HUES64 (cell line): ENCODE measurements at regions not wholly inside any gene's neighbourhood (a gene's known extent, or its start where the extent isn't known, plus 50 kb on each side); places are given as distances from the start of the nearest gene placed in this dataset.

Source experiments
- H3K27ac ChIP-seq: 2 replicates; pipeline ENCODE4 v1.7.0; 2013; ENCODE audit warnings: low read depth, low read length, inconsistent platforms
- H3K27me3 ChIP-seq: 2 replicates; pipeline ENCODE4 v1.6.1; 2013; ENCODE audit warnings: mild to moderate bottlenecking, low read length; ENCODE audit not compliant: insufficient read depth
- H3K36me3 ChIP-seq: 2 replicates; pipeline ENCODE4 v1.6.1; 2013; ENCODE audit warnings: mild to moderate bottlenecking, low read length; ENCODE audit not compliant: insufficient read depth
- H3K4me1 ChIP-seq: 2 replicates; pipeline ENCODE4 v1.6.1; 2013; ENCODE audit warnings: mild to moderate bottlenecking, low read length, moderate library complexity; ENCODE audit not compliant: insufficient read depth
- H3K4me3 ChIP-seq: 2 replicates; pipeline ENCODE4 v1.5.1; 2013; ENCODE audit warnings: mild to moderate bottlenecking, low read length, moderate library complexity
- H3K9ac ChIP-seq: 2 replicates; pipeline ENCODE4 v1.6.1; 2013; ENCODE audit warnings: mild to moderate bottlenecking, low read depth, low read length
- H3K9me3 ChIP-seq: 2 replicates; pipeline ENCODE4 v1.6.1; 2013; ENCODE audit warnings: low read depth, low read length; ENCODE audit not compliant: insufficient read depth
- WGBS: fragments of 150-250, 120-280 bp; methylation state at CpG from one replicate; pipeline ENCODE4 v1.1.7; 2013; ENCODE audit warnings: missing lambda C conversion rate; 5-methylcytosine and 5-hydroxymethylcytosine counted together

DNA sequence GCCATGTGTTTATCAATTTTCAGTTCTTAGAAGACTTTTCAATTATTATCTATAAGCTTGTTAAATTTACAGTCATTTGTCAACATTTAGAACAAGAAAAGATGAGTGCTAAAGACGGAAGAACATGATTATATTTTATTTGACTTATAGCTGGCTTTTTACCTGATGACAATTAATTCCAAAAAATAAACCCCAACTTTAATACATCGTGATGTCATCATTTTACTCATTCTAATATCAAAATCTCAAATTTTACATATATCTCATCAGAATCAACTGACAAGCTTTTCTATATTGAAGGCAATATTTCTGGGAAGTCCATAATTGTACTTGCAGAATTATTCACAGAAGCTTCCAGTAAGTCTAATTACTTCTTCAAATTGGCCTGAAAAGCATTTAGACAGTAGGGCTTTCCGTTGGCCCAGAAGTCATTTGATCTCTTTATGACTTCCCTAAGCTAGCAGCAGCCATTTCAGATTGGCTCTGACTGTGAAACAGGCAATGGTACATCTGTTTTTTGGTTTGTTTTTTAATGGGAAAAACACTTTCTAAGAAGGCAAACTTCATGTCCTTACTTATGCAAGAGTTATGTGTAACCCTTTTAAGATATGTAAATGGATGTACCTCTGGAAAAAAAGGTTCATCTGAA, 234.7 kb upstream of the PLSCR5 start:
- Histone ChIP-seq H3K4me3 (no peak overlapping the region), H3K27me3 (no peaks in the 10 kb centered on the region), H3K9ac (no peak overlapping the region), H3K27ac (no peak overlapping the region), H3K36me3 (no peaks in the 10 kb centered on the region), H3K9me3 (no peaks in the 10 kb centered on the region), H3K4me1 (no peaks in the 10 kb centered on the region)
- WGBS, result 80% methylated on average over 2 of the region's 3 CpGs

GRCh38 chr3:146838221-146838620, 233.1 kb upstream of the PLSCR5 start:
- no peaks in the 10 kb centered on the region for H3K4me1 ChIP-seq
- WGBS, result 96% methylated on average over 3 of the region's 3 CpGs
- no peaks in the 10 kb centered on the region for H3K9me3 ChIP-seq
- H3K36me3 ChIP-seq, result no peaks in the 10 kb centered on the region
- H3K9ac ChIP-seq, result no peak overlapping the region
- H3K4me3 ChIP-seq, result no peak overlapping the region
- H3K27ac ChIP-seq, result no peak overlapping the region
- H3K27me3 ChIP-seq, result no peaks in the 10 kb centered on the region

DNA sequence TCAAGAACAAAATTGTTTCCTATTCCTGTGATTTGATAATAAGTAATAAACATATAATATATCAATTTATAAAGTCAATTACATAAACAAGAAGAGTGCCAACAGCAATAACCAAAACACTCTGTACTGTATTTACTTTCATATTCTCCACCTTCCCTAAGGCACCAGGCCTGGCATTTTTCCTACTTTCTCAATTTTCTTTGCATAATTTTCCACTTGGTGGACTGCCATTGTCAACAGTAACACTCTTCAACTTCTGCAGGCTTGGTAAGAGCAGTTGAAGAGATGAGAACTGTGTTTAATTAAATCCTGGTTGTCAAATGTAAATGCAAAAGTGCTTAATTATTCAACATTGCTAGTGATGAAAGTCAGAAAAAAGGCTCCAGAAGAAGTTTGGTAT, 229.8 kb upstream of the PLSCR5 start:
- H3K27me3 ChIP-seq, result no peaks in the 10 kb centered on the region
- H3K27ac ChIP-seq, result no peak overlapping the region
- no peaks in the 10 kb centered on the region for H3K9me3 ChIP-seq
- no peak overlapping the region for H3K9ac ChIP-seq
- no peak overlapping the region for H3K4me3 ChIP-seq
- H3K36me3 ChIP-seq, result no peaks in the 10 kb centered on the region
- H3K4me1 ChIP-seq, result no peaks in the 10 kb centered on the region

- H3K4me3 ChIP-seq, result no peak overlapping the region
- H3K9ac ChIP-seq, result no peak overlapping the region
- H3K9me3 ChIP-seq, result no peaks in the 10 kb centered on the region
- H3K27me3 ChIP-seq, result no peaks in the 10 kb centered on the region
- no peaks in the 10 kb centered on the region for H3K4me1 ChIP-seq
- 87% methylated on average over 5 of the region's 5 CpGs for WGBS
- H3K27ac ChIP-seq, result no peak overlapping the region
- H3K36me3 ChIP-seq, result no peaks in the 10 kb centered on the region
Measured at GRCh38 chr3:146832857-146833458, 227.8 kb upstream of the PLSCR5 start.

DNA sequence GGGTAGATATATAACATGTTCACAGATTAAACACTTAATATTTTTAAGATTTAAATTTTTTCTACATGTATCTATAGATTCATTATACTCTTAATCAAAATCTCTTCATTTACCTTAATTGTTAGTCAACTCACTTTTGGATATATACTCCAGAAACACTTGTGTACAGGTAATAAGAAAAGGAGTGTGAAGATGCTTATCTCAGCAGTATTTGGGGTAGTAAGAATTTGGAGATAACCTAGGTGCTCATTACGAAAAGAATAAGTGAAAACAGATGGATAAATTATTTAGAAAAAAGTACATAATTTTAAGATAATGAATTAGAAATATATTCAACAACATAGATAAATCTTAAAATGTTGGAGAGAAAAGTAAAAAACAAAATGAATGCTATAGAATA, 226.5 kb upstream of the PLSCR5 start:
- no peak overlapping the region for H3K4me3 ChIP-seq
- no peaks in the 10 kb centered on the region for H3K4me1 ChIP-seq
- no peaks in the 10 kb centered on the region for H3K9me3 ChIP-seq
- no peak overlapping the region for H3K27ac ChIP-seq
- no peak overlapping the region for H3K9ac ChIP-seq
- no peaks in the 10 kb centered on the region for H3K27me3 ChIP-seq
- 89% methylated on average over 1 of the region's 1 CpG for WGBS
- no peaks in the 10 kb centered on the region for H3K36me3 ChIP-seq

GRCh38 chr3:146830231-146830630, 225.1 kb upstream of the PLSCR5 start:
- H3K36me3 ChIP-seq, result no peaks in the 10 kb centered on the region
- no peak overlapping the region for H3K27ac ChIP-seq
- no peaks in the 10 kb centered on the region for H3K9me3 ChIP-seq
- no peak overlapping the region for H3K9ac ChIP-seq
- H3K4me3 ChIP-seq, result no peak overlapping the region
- no peaks in the 10 kb centered on the region for H3K4me1 ChIP-seq
- no peaks in the 10 kb centered on the region for H3K27me3 ChIP-seq

DNA sequence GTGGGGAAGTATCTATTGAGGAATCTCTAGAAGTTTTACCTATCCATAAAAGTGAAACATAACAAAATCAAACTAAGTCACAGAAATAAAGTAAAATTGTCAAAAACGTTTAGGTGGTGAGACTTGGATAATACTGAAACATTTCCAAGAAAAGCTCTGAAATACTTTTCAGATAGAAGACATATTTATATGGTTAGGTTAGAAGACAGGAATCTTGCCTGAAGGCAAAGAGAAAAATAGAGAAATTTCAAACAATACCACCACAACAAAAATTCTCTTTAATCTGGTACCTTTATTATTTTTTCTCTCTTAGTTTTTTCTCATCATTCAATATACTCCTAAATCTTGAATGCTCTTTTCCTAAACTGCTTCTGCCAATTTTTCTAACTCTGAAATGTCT, 222.7 kb upstream of the PLSCR5 start:
- no peaks in the 10 kb centered on the region for H3K36me3 ChIP-seq
- no peaks in the 10 kb centered on the region for H3K4me1 ChIP-seq
- no peaks in the 10 kb centered on the region for H3K9me3 ChIP-seq
- H3K9ac ChIP-seq, result no peak overlapping the region
- H3K27me3 ChIP-seq, result no peaks in the 10 kb centered on the region
- no peak overlapping the region for H3K4me3 ChIP-seq
- H3K27ac ChIP-seq, result no peak overlapping the region
- WGBS, result no CpG with 5 or more reads among the region's 1 CpG

DNA sequence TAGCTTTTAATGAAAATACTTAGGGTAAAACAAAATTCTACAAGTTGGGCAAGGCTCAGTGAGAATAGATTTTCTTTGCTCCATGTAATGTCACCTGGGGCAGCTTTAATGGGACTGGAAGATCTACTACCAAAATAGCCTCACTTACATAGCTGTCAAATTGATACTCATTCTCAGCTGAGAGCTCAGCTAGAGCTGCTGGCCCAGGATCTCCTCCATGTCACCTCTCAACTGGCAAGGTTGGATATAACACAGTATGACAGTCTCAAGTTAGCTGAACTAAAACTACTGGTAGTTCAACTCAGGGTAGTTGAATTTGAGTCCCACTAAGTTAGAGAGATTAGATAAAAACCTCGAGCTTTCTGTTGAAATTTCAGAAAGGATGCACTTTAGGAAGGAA, 218.5 kb upstream of the PLSCR5 start:
- H3K36me3 ChIP-seq, result no peaks in the 10 kb centered on the region
- H3K9ac ChIP-seq, result no peak overlapping the region
- no peaks in the 10 kb centered on the region for H3K9me3 ChIP-seq
- H3K27me3 ChIP-seq, result no peaks in the 10 kb centered on the region
- no peaks in the 10 kb centered on the region for H3K4me1 ChIP-seq
- no peak overlapping the region for H3K27ac ChIP-seq
- WGBS, result 100% methylated on average over 1 of the region's 1 CpG
- no peak overlapping the region for H3K4me3 ChIP-seq

DNA sequence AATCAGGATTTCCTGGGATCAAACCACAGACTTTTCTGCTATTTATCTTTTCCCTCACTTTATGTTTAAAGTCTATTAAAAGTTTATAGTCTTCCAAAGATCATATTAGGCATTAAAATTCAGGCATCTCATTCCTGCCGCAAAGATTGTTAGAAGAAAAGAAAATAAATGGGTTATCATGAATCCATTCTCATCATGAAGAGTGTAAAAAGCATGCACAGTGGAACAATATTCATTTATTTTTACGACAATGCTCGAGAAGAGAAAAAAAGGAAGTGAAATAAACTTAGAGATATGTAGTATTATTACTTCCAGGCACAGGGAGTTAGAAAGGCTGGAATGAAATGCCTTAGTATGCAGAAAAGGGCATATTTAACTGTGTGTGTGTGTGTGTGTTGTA, 213.7 kb upstream of the PLSCR5 start:
- no peaks in the 10 kb centered on the region for H3K36me3 ChIP-seq
- 96% methylated on average over 3 of the region's 3 CpGs for WGBS

DNA sequence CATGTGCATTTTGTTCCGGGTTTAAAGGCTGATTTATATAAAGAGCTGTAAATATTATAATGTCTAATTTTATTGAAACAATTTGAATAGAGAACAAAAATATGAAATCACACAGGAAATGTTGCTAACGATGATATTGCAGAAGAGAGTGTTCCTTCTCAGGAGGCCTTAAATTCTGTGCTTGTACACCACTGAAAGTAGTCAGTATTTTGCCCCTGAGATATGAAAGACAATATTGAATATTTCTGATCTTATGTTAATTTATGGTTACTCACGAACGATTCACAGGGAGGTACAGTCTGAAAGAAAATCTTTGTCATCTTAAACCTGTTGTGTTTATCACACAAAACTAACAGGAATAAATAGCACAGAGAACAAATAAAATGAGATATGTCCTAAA, 213.2 kb upstream of the PLSCR5 start:
- no peak overlapping the region for H3K9ac ChIP-seq
- H3K4me1 ChIP-seq, result peaks cover 6% of the 10 kb centered on the region; the same call in 1 of the 2 replicates
- no peaks in the 10 kb centered on the region for H3K9me3 ChIP-seq
- no peaks in the 10 kb centered on the region for H3K36me3 ChIP-seq
- H3K27me3 ChIP-seq, result no peaks in the 10 kb centered on the region
- H3K4me3 ChIP-seq, result no peak overlapping the region
- H3K27ac ChIP-seq, result no peak overlapping the region
- 91% methylated on average over 1 of the region's 4 CpGs for WGBS

More for the DNA sequence above, 213.7 kb upstream of the PLSCR5 start:
- Histone ChIP-seq H3K9me3 (no peaks in the 10 kb centered on the region), H3K27me3 (no peaks in the 10 kb centered on the region), H3K4me1 (peaks cover 3% of the 10 kb centered on the region; the same call in 1 of the 2 replicates), H3K4me3 (no peak overlapping the region), H3K9ac (no peak overlapping the region), H3K27ac (no peak overlapping the region)

- Histone ChIP-seq H3K27ac (no peak overlapping the region), H3K4me3 (no peak overlapping the region), H3K36me3 (no peaks in the 10 kb centered on the region), H3K4me1 (peaks cover 9% of the 10 kb centered on the region; the same call in 1 of the 2 replicates), H3K27me3 (no peaks in the 10 kb centered on the region), H3K9ac (no peak overlapping the region), H3K9me3 (no peaks in the 10 kb centered on the region)
- 100% methylated on average over 1 of the region's 2 CpGs for WGBS
Measured at GRCh38 chr3:146817704-146818103, 212.6 kb upstream of the PLSCR5 start.
